Right cardiac atrium (tissue), 5 donors: ENCODE measurements at regions not wholly inside any gene's neighbourhood (a gene's known extent, or its start where the extent isn't known, plus 50 kb on each side); places are given as distances from the start of the nearest gene placed in this dataset.
A peak's percentile ranks its signal among the peaks of the same experiment; 100 is the strongest.
"Not testable (repeated sequence)": the region's sequence is repeated elsewhere in the genome, so short reads cannot be mapped to it uniquely, and the experiment has no call there.

ENCODE experiments used
- ATAC-seq, 2 donors: fragments of 200-7000 bp; cut with Tn5 transposase; one replicate each; pipeline versions ENCODE4 v1.8.0 to v1.9.1; 2020; ENCODE audit warnings: moderate library complexity in 2 of 2, mild to moderate bottlenecking in 1 of 2
- DNase-seq, 3 donors: peaks; one replicate each; pipeline ENCODE4 v3.0.0-alpha.2; 2020
- H3K27ac ChIP-seq: one replicate; pipeline ENCODE4 v1.5.1; 2013; ENCODE audit warnings: mild to moderate bottlenecking, low read length, control low read depth, moderate library complexity
- H3K27me3 ChIP-seq: one replicate; pipeline ENCODE4 v1.6.1; 2013; ENCODE audit not compliant: control insufficient read depth, insufficient read depth
- H3K4me1 ChIP-seq: one replicate; pipeline ENCODE4 v1.6.1; 2013; ENCODE audit warnings: low read length; ENCODE audit not compliant: control insufficient read depth, insufficient read depth
- H3K4me3 ChIP-seq: one replicate; pipeline ENCODE4 v1.5.1; 2013; ENCODE audit warnings: low read length, control low read depth
- H3K9me3 ChIP-seq: one replicate; pipeline ENCODE4 v1.6.1; 2013; ENCODE audit warnings: low read length; ENCODE audit not compliant: control insufficient read depth
- WGBS: extraction: QIAGEN DNeasy Blood & Tissue Kit; methylation state at CpG from one replicate; pipeline ENCODE4 v1.1.7; 2013; 5-methylcytosine and 5-hydroxymethylcytosine counted together
- intact Hi-C, 4 donors: fragments of 100-400 bp; cut with DNase I; formaldehyde crosslinking; loops; one replicate each; pipeline versions ENCODE4 v1.11.0 to v1.14.0; 2022 to 2023
- donor health status: healthy with polysubstance abuse.
- donor health status: DM: no; HTN: yes; CAD: no.
- donor health status: DM: no; HTN: no; CAD: no.
- donor health status: DM: no; HTN: yes; CAD: no; lungs with severe emphysema.
- donor health status: DM: yes; HTN: yes; CAD: no.

DNA sequence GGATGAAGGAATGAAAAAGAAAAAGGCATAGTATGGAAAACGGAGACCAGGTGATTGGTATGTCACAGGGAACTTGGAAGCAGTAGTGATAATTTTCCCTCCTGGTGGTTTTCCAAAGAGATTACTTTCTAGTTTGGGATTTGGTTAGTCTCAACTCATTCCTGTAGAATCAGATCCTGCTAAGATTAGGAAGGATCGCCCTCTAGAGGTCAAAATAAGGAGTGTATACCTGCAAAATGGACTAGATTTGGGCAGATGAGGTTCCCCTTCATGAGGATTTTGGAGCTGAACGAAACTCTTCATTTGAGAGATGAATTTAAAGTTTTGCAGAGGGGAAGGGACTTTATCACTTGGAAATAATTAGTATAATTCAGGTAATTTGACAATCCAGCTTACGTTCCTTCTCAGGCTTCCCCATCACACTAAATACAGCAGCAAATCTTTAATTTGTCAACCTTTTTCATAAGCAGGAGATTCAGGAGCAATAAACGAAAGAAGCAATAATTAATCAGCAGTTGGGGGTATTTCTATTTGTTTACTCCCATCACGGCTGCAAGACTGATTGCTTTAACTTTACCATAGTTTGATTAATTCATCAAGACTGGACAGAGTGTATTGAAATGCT, 65.2 kb downstream of the CCDC195 start:
- ATAC-seq, result peak; percentile 47 to 72
- no peaks in the 10 kb centered on the region for H3K27me3 ChIP-seq
- no peak overlapping the region for H3K4me3 ChIP-seq
- intact Hi-C loops, result loop anchor here in 3 of 4 donors (2.0 to 10.0 kb wide), 4 partner anchors 124 to 294 kb away; no protein-coding TSS in a partner anchor
- no peak overlapping the region for H3K27ac ChIP-seq
- 19% methylated on average over 6 of the region's 6 CpGs for WGBS
- no peaks in the 10 kb centered on the region for H3K4me1 ChIP-seq
- no peak for DNase-seq
- no peaks in the 10 kb centered on the region for H3K9me3 ChIP-seq

DNA sequence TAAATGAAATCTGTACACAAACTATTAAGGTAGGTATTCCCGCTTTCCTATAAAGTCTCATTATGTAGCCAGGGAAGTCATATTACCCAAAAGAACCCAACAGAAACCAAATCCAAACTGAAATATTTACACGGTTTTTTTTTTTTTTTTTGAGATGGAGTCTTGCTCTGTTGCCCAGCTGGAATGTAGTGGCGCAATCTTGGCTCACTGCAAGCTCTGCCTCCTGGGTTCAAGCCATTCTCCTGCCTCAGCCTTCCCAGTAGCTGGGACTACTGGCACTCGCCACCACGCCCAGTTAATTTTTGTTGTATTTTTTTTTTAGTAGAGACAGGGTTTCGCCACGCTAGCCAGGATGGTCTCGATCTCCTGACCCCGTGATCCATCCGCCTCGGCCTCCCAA, 62.5 kb upstream of the CUL3 start:
- H3K4me1 ChIP-seq, DNase-seq, H3K9me3 ChIP-seq, H3K27ac ChIP-seq, H3K4me3 ChIP-seq, ATAC-seq, H3K27me3 ChIP-seq: not testable (repeated sequence)
- WGBS, result 91% methylated on average over 11 of the region's 11 CpGs
- intact Hi-C loops, result loop anchor here in 1 of 4 donors (5.0 kb wide), 1 partner anchor 280 kb away; no protein-coding TSS in a partner anchor

DNA sequence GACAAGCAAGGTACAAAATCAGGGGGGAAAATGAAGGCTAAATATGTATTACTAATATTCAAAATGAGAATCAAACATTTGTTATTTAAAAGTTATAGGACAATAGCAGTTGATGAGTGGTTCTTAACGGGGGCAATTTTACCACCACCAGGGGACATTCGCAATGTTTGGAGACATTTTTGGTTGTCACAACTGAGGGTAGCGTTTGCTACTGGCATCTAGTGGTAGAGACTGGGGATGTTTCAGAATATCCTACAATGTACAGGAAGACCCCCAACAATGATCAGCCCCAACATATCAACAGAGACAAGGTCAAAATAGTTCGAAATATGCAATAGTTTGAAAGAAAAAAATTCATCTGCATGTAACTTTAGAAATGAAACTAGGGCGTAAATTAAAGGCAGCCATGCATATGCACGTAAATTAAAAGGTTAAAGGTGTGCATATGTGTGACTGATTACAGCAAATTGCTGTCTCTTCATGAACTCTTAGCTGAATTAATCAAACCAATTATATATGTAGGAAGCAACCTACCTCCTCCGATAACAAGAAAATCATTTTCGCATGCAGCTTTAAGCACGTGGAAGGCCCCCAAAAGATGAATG, 61.2 kb upstream of the CUL3 start:
- H3K9me3 ChIP-seq, result no peaks in the 10 kb centered on the region
- no peak for ATAC-seq
- H3K4me1 ChIP-seq, result no peaks in the 10 kb centered on the region
- WGBS, result 53% methylated on average over 9 of the region's 9 CpGs
- H3K27ac ChIP-seq, result no peak overlapping the region
- no peak overlapping the region for H3K4me3 ChIP-seq
- H3K27me3 ChIP-seq, result no peaks in the 10 kb centered on the region
- no peak for DNase-seq
- intact Hi-C loops, result loop anchor here in 1 of 4 donors (5.0 kb wide), 1 partner anchor 279 kb away; no protein-coding TSS in a partner anchor

DNA sequence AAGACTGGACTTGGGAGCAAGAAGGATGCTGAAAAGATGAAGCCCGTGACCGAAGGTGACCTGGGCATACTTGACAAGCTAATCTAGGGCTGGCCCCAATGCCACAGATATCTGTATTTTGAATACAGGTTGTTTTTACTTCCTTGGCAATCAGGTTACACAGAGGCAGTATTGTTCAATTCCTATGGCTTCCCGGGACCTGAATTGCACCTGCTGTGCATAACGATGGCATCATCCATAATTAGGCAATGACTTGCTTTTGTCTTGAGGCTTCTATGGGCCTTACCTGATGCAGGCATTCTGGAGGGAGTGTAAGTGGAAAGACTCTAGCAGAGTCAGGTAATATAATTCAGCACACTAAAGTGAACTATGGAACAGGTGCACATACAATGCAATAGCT, 60.6 kb upstream of the CUL3 start:
- no peak overlapping the region for H3K27ac ChIP-seq
- H3K4me3 ChIP-seq, result no peak overlapping the region
- H3K4me1 ChIP-seq, result no peaks in the 10 kb centered on the region
- no peak for ATAC-seq
- DNase-seq, result no peak
- H3K27me3 ChIP-seq, result no peaks in the 10 kb centered on the region
- WGBS, result 77% methylated on average over 4 of the region's 4 CpGs
- H3K9me3 ChIP-seq, result no peaks in the 10 kb centered on the region
- intact Hi-C loops, result loop anchor here in 1 of 4 donors (5.0 kb wide), 1 partner anchor 278 kb away; no protein-coding TSS in a partner anchor

DNA sequence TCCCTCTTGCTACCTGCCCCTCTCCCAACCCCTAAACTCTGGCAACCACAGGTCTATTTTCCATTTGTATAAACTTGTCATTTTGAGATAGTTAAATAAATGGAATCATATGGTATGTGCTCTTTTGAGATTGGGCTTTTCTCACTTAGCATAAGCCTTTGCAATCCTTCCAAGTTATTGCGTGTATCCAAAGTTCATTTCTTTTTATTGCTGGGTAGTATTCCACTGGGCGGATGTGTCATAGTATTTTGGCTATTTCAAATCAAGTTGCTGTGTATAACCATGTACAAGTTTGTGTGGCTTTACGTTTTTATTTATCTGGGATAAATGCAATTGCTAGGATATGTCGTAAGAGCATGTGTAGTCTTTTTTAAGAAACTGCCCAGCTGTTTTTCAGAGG, 55.5 kb upstream of the CUL3 start:
- intact Hi-C loops, result no loop called here

DNA sequence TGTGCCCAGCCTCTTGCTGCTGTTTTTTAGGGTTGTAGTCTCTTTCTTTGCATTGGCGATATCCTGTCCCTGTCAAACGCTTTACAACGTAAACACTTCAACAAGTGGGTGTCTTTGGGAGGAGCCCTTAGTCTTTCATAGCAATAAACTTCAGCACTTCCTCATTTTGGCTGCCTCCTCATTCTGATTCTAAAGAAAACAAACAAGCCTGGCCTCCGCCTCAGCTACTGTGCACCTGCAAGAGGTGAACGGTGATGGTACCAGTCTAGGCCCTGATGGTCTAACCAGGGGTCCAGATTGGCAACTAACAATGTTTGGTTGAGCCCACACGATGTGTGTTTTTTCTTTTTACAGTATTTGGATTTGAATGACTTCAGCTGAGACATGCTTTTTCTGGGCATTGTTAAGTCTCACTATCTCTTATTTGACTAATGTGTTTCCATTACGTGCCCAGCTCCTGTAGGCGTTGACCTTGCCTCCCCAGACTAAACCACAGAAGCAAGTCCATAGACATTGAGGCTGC, 53.2 kb upstream of the CUL3 start:
- H3K27ac ChIP-seq, result no peak overlapping the region
- ATAC-seq, result no peak
- intact Hi-C loops, result no loop called here
- 58% methylated on average over 8 of the region's 8 CpGs for WGBS
- H3K4me3 ChIP-seq, result no peak overlapping the region
- DNase-seq, result no peak
- H3K27me3 ChIP-seq, result no peaks in the 10 kb centered on the region
- no peaks in the 10 kb centered on the region for H3K4me1 ChIP-seq
- no peaks in the 10 kb centered on the region for H3K9me3 ChIP-seq

More for the DNA sequence above, 55.5 kb upstream of the CUL3 start:
- H3K4me1 ChIP-seq, result no peaks in the 10 kb centered on the region
- no peaks in the 10 kb centered on the region for H3K9me3 ChIP-seq
- H3K4me3 ChIP-seq, result no peak overlapping the region
- ATAC-seq (no peak), DNase-seq (no peak)
- no peaks in the 10 kb centered on the region for H3K27me3 ChIP-seq
- 78% methylated on average over 4 of the region's 4 CpGs for WGBS
- no peak overlapping the region for H3K27ac ChIP-seq
